RWPE1 (cell line): ENCODE measurements at regions not wholly inside any gene's neighbourhood (a gene's known extent, or its start where the extent isn't known, plus 50 kb on each side); places are given as distances from the start of the nearest gene placed in this dataset.

Source experiments
- CTCF ChIA-PET: fragments of 350-600 bp; sonication (Branson Sonifier 250); formaldehyde crosslinking; extraction: SDS; loops from one replicate; lab custom pipeline; 2021; lab: Yijun Ruan, JAX
- POLR2A ChIA-PET: fragments of 400-600 bp; formaldehyde crosslinking; extraction: SDS; loops from one replicate; lab custom pipeline; 2020; ENCODE audit warnings: antibody characterized with exemption; ENCODE audit not compliant: low non-redundant PET; lab: Yijun Ruan, JAX
- DNase-seq: peaks from one replicate; pipeline ENCODE4 v3.0.0; 2012; ENCODE audit warnings: low spot score
- H3K27ac ChIP-seq: fragments of 450-650 bp; 2 replicates; pipeline ENCODE4 v1.5.1; 2017
- CTCF ChIP-seq: fragments of 450-650 bp; conservative IDR thresholded peaks from 2 replicates; pipeline ENCODE4 v1.5.1; 2017; ENCODE audit warnings: low read depth, mild to moderate bottlenecking

- ChIA-PET CTCF (no interaction called here), POLR2A (no interaction called here)
- H3K27ac ChIP-seq: no peak overlapping the region
- DNase-seq: no peak
- TF ChIP-seq CTCF: no peak
Observed at GRCh38 chr3:176068750-176069149, 1128.5 kb downstream of the TBL1XR1 start.

- no peak overlapping the region for H3K27ac ChIP-seq
- no peak for TF ChIP-seq CTCF
- ChIA-PET CTCF (no interaction called here), POLR2A (no interaction called here)
- no peak for DNase-seq
Observed at GRCh38 chr3:176058856-176059255, 1138.4 kb downstream of the TBL1XR1 start.

GRCh38 chr3:176055836-176056235 is 1141.4 kb downstream of the TBL1XR1 start:
- DNase-seq: no peak
- ChIA-PET CTCF (no interaction called here), POLR2A (no interaction called here)
- no peak overlapping the region for H3K27ac ChIP-seq
- TF ChIP-seq CTCF: no peak

- POLR2A ChIA-PET: no interaction called here
- no peak overlapping the region for H3K27ac ChIP-seq
- no peak for DNase-seq
- CTCF ChIA-PET: no interaction called here
- TF ChIP-seq CTCF: no peak
Observed at GRCh38 chr3:176051766-176052165, 1145.5 kb downstream of the TBL1XR1 start.

- ChIA-PET CTCF (no interaction called here), POLR2A (no interaction called here)
- no peak for TF ChIP-seq CTCF
Observed at GRCh38 chr3:176046703-176047102, 1150.6 kb downstream of the TBL1XR1 start.

GRCh38 chr3:176041812-176042211 is 1155.5 kb downstream of the TBL1XR1 start:
- ChIA-PET POLR2A (no interaction called here), CTCF (interaction anchor here (0.6 kb wide), 2 partner anchors 95 to 1771 kb away, joined by 4 read pairs; no protein-coding TSS in a partner anchor)
- TF ChIP-seq CTCF: no peak
- DNase-seq: no peak
- H3K27ac ChIP-seq: no peak overlapping the region

More at GRCh38 chr3:176046703-176047102, 1150.6 kb downstream of the TBL1XR1 start:
- DNase-seq: no peak
- no peak overlapping the region for H3K27ac ChIP-seq

- CTCF ChIA-PET: interaction anchor here (0.6 kb wide), 2 partner anchors 96 to 1770 kb away, joined by 4 read pairs; no protein-coding TSS in a partner anchor
- POLR2A ChIA-PET: no interaction called here
- no peak for DNase-seq
- no peak for TF ChIP-seq CTCF
- H3K27ac ChIP-seq: no peak overlapping the region
Observed at GRCh38 chr3:176041185-176041584, 1156.1 kb downstream of the TBL1XR1 start.
